ENCODE measurements at regions not wholly inside any gene's neighbourhood (a gene's known extent, or its start where the extent isn't known, plus 50 kb on each side); places are given as distances from the start of the nearest gene placed in this dataset.

DNA sequence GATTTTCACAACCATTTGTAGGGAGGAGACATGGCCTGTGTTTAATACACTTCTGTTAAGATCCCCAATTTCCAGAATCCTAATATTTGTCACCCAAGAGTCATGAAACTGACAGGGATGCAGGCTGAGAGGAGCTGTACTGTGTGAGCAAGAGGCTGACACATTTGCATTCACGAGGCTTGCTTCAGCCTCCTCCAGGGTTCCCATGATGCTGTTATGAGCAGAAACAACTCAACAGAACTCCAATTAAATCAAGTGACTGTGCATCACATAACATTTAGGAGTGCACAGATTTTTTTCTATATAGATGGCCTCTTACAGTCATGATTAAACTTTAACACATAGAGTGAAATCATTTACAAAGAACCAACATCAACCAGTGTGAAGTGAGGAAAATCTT is 292.3 kb upstream of the STT3B start:
- ChIA-PET CTCF (interaction anchor here (0.6 kb wide), 1 partner anchor 40 kb away, joined by 4 read pairs; no protein-coding TSS in a partner anchor), POLR2A (ENCODE audit: unreplicated experiment) (no interaction called here)
- Histone ChIP-seq H3K27ac (ENCODE audit: insufficient read depth, low read length) (no peak overlapping the region), H3K9me3 (ENCODE audit: control insufficient read depth, insufficient read depth, low read length) (no peaks in the 10 kb centered on the region), H4K20me1 (ENCODE audit: insufficient read depth, low read length) (no peaks in the 10 kb centered on the region), H3K14ac (replicated peaks; ENCODE audit: low read depth, low read length) (no peak overlapping the region), H2AK9ac (replicated peaks; ENCODE audit: low read depth, low read length, poor library complexity) (no peak overlapping the region), H3K4me1 (ENCODE audit: control insufficient read depth, insufficient read depth, low read length) (no peaks in the 10 kb centered on the region), H3K27me3 (ENCODE audit: control insufficient read depth, insufficient read depth, low read length) (peaks cover 9% of the 10 kb centered on the region), H3K4ac (ENCODE audit: low read depth, low read length) (no peak overlapping the region), H3K36me3 (ENCODE audit: control insufficient read depth, insufficient read depth, low read length) (no peaks in the 10 kb centered on the region), H3K79me1 (ENCODE audit: low read depth in 1 of 2, low read length in 2 of 2) (no peaks in the 10 kb centered on the region), H3K23ac (ENCODE audit: low read depth, low read length) (no peak overlapping the region), H2BK20ac (ENCODE audit: low read depth, low read length) (no peak overlapping the region), H2AK5ac (ENCODE audit: low read depth, low read length) (no peak overlapping the region), H4K91ac (ENCODE audit: insufficient read depth, low read depth, low read length) (no peak overlapping the region), H2BK120ac (ENCODE audit: low read depth, low read length) (no peak overlapping the region), H3K56ac (ENCODE audit: extremely low read depth, insufficient read depth, low read length) (no peak overlapping the region), H3K4me3 (ENCODE audit: insufficient read depth, low read depth, low read length) (no peak overlapping the region), H2BK15ac (ENCODE audit: low read depth, low read length) (no peak overlapping the region), H4K5ac (ENCODE audit: low read depth, low read length) (no peak overlapping the region), H3K4me2 (ENCODE audit: low read depth, low read length) (no peak overlapping the region), H2AFZ (replicated peaks; ENCODE audit: low read length, poor library complexity) (no peak overlapping the region), H3K9ac (ENCODE audit: low read depth, low read length) (no peak overlapping the region), H3K18ac (ENCODE audit: low read depth, low read length) (no peak overlapping the region), H2BK5ac (ENCODE audit: low read depth, low read length, poor library complexity, severe bottlenecking) (no peak overlapping the region), H3K9me1 (ENCODE audit: insufficient read depth, low read length) (no peaks in the 10 kb centered on the region), H4K8ac (ENCODE audit: low read depth in 2 of 2, low read length in 2 of 2) (no peak overlapping the region)
- ATAC-seq (ENCODE audit: low read depth): no peak
- dilution Hi-C loops (cut with HindIII; ENCODE audit: low sequenced_read_pairs, unreplicated experiment) (no loop called here), intact Hi-C loops (cut with micrococcal nuclease) (no loop called here), in situ Hi-C loops (cut with MboI; ENCODE audit: low sequenced_read_pairs) (no loop called here)
- no TSS peak for BruUV-seq (replicated peaks)
- WGBS, 2 experiments (ENCODE audit: extremely low coverage in 2 of 2, insufficient read length in 1 of 2): no CpG with 5 or more reads among the region's 1 CpG
- DNase-seq: no peak
- TF ChIP-seq RFX5 (IDR thresholded peaks at IDR 0.05; ENCODE audit: low read depth, low read length): no peak
- TF ChIP-seq MAFK (IDR thresholded peaks at IDR 0.05; ENCODE audit: low read depth, low read length): no peak
- TF ChIP-seq, protein P1, sequence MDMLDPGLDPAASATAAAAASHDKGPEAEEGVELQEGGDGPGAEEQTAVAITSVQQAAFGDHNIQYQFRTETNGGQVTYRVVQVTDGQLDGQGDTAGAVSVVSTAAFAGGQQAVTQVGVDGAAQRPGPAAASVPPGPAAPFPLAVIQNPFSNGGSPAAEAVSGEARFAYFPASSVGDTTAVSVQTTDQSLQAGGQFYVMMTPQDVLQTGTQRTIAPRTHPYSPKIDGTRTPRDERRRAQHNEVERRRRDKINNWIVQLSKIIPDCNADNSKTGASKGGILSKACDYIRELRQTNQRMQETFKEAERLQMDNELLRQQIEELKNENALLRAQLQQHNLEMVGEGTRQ (IDR thresholded peaks at IDR 0.05; ENCODE audit: low read depth, low read length): no peak
- no peak for TF ChIP-seq CEBPB (IDR thresholded peaks at IDR 0.05; ENCODE audit: low read depth, low read length)
- TF ChIP-seq CTCF (conservative IDR thresholded peaks at IDR 0.05; ENCODE audit: low read depth, low read length): no peak
- no peak for TF ChIP-seq MXI1 (IDR thresholded peaks at IDR 0.05; ENCODE audit: borderline replicate concordance, low read depth, low read length)
- TF ChIP-seq FOS (IDR thresholded peaks at IDR 0.05; ENCODE audit: low read depth, low read length): no peak
- TF ChIP-seq RAD21 (IDR thresholded peaks at IDR 0.05; ENCODE audit: low read length): no peak
- no peak for TF ChIP-seq MAZ (IDR thresholded peaks at IDR 0.05; ENCODE audit: borderline replicate concordance, low read depth, low read length)
- TF ChIP-seq NFE2L2 (IDR thresholded peaks at IDR 0.05; ENCODE audit: low read depth, low read length): no peak
- TF ChIP-seq ELK1 (IDR thresholded peaks at IDR 0.05; ENCODE audit: borderline replicate concordance, low read depth, low read length): no peak
- TF ChIP-seq BHLHE40 (IDR thresholded peaks at IDR 0.05; ENCODE audit: low read depth, low read length): no peak
- no peak for TF ChIP-seq POLR2A (IDR thresholded peaks at IDR 0.05; ENCODE audit: low read depth, low read length)
- no peak for TF ChIP-seq SMC3 (IDR thresholded peaks at IDR 0.05; ENCODE audit: low read depth, low read length)
- TF ChIP-seq RCOR1 (IDR thresholded peaks at IDR 0.05; ENCODE audit: insufficient replicate concordance, low read length): no peak
- TF ChIP-seq CHD1 (IDR thresholded peaks at IDR 0.05; ENCODE audit: low read depth, low read length): no peak

All from IMR-90 (cell line).